ENCODE measurements at regions not wholly inside any gene's neighbourhood (a gene's known extent, or its start where the extent isn't known, plus 50 kb on each side); places are given as distances from the start of the nearest gene placed in this dataset.

DNA sequence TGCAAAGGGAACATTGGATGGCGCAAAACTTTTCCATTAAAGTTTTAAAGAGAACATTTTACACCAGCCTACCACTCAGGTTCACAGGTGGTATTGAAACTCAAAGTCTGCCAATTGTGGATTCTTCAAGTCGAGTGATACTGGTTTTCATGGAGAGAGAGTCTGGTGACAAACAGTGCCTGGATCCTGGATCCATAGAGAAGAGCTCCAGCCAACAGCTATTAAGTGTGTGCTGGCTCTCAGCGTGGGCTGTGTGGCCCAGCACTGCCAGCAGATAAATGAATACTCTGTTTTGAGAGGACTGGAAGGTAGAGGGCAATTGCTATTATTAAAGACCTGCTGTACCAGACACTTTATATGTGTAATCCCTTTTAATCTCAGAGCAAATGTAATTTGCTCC lies 118.9 kb upstream of the SYT6 start:
- no peak for DNase-seq
- CTCF ChIA-PET = no interaction called here
- TF ChIP-seq, protein P1, sequence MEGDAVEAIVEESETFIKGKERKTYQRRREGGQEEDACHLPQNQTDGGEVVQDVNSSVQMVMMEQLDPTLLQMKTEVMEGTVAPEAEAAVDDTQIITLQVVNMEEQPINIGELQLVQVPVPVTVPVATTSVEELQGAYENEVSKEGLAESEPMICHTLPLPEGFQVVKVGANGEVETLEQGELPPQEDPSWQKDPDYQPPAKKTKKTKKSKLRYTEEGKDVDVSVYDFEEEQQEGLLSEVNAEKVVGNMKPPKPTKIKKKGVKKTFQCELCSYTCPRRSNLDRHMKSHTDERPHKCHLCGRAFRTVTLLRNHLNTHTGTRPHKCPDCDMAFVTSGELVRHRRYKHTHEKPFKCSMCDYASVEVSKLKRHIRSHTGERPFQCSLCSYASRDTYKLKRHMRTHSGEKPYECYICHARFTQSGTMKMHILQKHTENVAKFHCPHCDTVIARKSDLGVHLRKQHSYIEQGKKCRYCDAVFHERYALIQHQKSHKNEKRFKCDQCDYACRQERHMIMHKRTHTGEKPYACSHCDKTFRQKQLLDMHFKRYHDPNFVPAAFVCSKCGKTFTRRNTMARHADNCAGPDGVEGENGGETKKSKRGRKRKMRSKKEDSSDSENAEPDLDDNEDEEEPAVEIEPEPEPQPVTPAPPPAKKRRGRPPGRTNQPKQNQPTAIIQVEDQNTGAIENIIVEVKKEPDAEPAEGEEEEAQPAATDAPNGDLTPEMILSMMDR (IDR thresholded peaks at IDR 0.05; ENCODE audit: unreplicated experiment) = no peak
- no peak overlapping the region for H3K27ac Mint-ChIP-seq (ENCODE audit: unreplicated experiment)
- no peaks in the 10 kb centered on the region for H3K9me3 Mint-ChIP-seq (ENCODE audit: low read depth, unreplicated experiment)
- no peaks in the 10 kb centered on the region for H3K36me3 Mint-ChIP-seq (ENCODE audit: insufficient read depth, unreplicated experiment)
- BruUV-seq (replicated peaks) = no TSS peak
- H3K27me3 Mint-ChIP-seq (ENCODE audit: unreplicated experiment) = peaks cover 70% of the 10 kb centered on the region
- no peak overlapping the region for H3K4me3 Mint-ChIP-seq (ENCODE audit: low read depth, unreplicated experiment)
- H3K4me1 Mint-ChIP-seq (ENCODE audit: low read depth, unreplicated experiment) = no peaks in the 10 kb centered on the region
- intact Hi-C loops (cut with micrococcal nuclease; ENCODE audit: unreplicated experiment) = no loop called here

DNA sequence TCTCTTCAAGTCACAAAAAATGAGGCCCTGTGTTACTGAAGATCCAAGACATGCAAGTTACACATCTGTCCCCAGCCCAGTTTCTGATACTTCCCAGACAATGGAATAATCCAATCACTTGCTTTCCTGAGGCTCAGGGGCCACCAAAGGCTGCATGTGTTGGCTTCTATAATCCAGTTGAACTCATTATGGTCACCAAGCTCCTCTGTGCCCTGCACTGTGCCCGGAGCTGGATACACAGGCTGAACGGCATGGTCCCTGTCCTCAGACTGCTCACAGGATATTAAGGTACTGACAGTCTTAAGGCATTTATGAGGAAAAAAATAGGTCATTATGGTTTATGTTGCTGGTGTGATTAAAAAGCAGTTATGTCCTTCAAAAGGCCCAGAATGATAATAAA lies 117.0 kb upstream of the SYT6 start:
- intact Hi-C loops (cut with micrococcal nuclease; ENCODE audit: unreplicated experiment) = no loop called here
- no peaks in the 10 kb centered on the region for H3K4me1 Mint-ChIP-seq (ENCODE audit: low read depth, unreplicated experiment)
- peaks cover 5% of the 10 kb centered on the region for H3K9me3 Mint-ChIP-seq (ENCODE audit: low read depth, unreplicated experiment)
- CTCF ChIA-PET = no interaction called here
- BruUV-seq (replicated peaks) = no TSS peak
- no peak for DNase-seq
- no peak overlapping the region for H3K4me3 Mint-ChIP-seq (ENCODE audit: low read depth, unreplicated experiment)
- peaks cover 51% of the 10 kb centered on the region for H3K27me3 Mint-ChIP-seq (ENCODE audit: unreplicated experiment)
- TF ChIP-seq, protein P1 (IDR thresholded peaks at IDR 0.05; ENCODE audit: unreplicated experiment) = no peak
- no peaks in the 10 kb centered on the region for H3K36me3 Mint-ChIP-seq (ENCODE audit: insufficient read depth, unreplicated experiment)
- no peak overlapping the region for H3K27ac Mint-ChIP-seq (ENCODE audit: unreplicated experiment)

DNA sequence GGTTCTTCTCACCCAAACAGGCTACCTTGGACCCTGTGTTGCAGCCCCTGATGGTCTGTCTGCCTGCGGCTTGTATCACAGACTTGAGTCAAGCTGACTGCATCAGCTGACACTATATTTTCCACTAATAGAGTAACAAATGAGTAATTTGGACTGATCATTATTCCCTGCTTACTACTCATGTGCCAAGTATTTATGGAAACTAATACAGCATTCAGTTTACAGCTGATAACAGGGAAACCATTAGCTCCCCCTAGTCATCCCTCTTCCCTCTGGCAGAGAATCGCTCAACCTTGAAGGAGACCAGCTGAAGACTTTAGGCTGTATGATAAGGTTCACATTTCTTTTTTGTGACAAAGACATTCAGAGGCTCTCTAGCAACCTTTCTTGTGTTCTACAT lies 116.6 kb upstream of the SYT6 start:
- CTCF ChIA-PET = no interaction called here
- peaks cover 47% of the 10 kb centered on the region for H3K27me3 Mint-ChIP-seq (ENCODE audit: unreplicated experiment)
- DNase-seq = no peak

DNA sequence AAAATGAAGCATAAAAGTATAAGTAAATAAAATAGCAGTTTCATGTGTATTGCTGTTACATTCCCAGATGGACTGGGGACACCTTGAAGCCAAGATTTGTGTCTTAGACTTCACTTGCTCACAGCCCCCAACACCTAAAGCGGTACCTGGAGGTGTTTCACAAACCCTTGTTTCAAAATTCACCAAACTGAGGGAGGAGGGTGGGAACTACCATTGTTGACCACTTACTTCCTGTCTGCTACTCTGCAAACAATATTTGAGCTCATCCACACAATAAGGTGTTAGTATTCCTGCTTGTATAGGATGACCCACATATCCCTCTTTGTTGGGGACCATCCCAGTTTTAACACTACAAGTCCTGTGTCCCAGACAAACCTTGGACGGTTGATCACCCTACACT lies 115.9 kb upstream of the SYT6 start:
- peaks cover 5% of the 10 kb centered on the region for H3K9me3 Mint-ChIP-seq (ENCODE audit: low read depth, unreplicated experiment)
- intact Hi-C loops (cut with micrococcal nuclease; ENCODE audit: unreplicated experiment) = no loop called here
- no TSS peak for BruUV-seq (replicated peaks)
- H3K27ac Mint-ChIP-seq (ENCODE audit: unreplicated experiment) = no peak overlapping the region
- TF ChIP-seq, protein P1 (IDR thresholded peaks at IDR 0.05; ENCODE audit: unreplicated experiment) = no peak
- CTCF ChIA-PET = no interaction called here
- DNase-seq = no peak
- H3K4me3 Mint-ChIP-seq (ENCODE audit: low read depth, unreplicated experiment) = no peak overlapping the region
- H3K36me3 Mint-ChIP-seq (ENCODE audit: insufficient read depth, unreplicated experiment) = no peaks in the 10 kb centered on the region
- no peaks in the 10 kb centered on the region for H3K4me1 Mint-ChIP-seq (ENCODE audit: low read depth, unreplicated experiment)
- H3K27me3 Mint-ChIP-seq (ENCODE audit: unreplicated experiment) = peaks cover 40% of the 10 kb centered on the region

More for the DNA sequence above, 116.6 kb upstream of the SYT6 start:
- no peak overlapping the region for H3K27ac Mint-ChIP-seq (ENCODE audit: unreplicated experiment)
- no peaks in the 10 kb centered on the region for H3K36me3 Mint-ChIP-seq (ENCODE audit: insufficient read depth, unreplicated experiment)
- no TSS peak for BruUV-seq (replicated peaks)
- no peaks in the 10 kb centered on the region for H3K4me1 Mint-ChIP-seq (ENCODE audit: low read depth, unreplicated experiment)
- TF ChIP-seq, protein P1 (IDR thresholded peaks at IDR 0.05; ENCODE audit: unreplicated experiment) = no peak
- intact Hi-C loops (cut with micrococcal nuclease; ENCODE audit: unreplicated experiment) = no loop called here
- H3K9me3 Mint-ChIP-seq (ENCODE audit: low read depth, unreplicated experiment) = peaks cover 5% of the 10 kb centered on the region
- H3K4me3 Mint-ChIP-seq (ENCODE audit: low read depth, unreplicated experiment) = no peak overlapping the region

DNA sequence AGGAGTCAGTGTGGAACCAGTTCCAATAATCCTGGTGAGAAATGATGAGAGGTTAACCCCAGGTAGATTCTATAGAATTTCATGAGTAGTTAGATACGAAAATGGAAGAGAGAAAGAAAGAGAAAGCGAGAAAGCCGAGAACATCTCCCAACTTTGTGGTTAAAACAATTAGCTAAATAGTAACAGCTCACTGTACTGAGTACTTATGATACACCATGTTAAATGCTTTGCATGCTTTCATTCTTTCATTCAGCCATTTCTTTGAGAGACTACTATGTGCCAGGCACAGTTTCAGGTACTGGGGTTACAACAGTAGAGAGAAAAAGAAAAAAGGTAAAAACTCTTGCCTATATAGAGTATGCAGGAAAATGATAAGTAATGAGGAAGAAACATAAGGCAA lies 109.7 kb upstream of the SYT6 start:
- Mint-ChIP-seq H3K4me3 (ENCODE audit: low read depth, unreplicated experiment) (no peak overlapping the region), H3K9me3 (ENCODE audit: low read depth, unreplicated experiment) (peaks cover 5% of the 10 kb centered on the region), H3K27ac (ENCODE audit: unreplicated experiment) (no peak overlapping the region), H3K36me3 (ENCODE audit: insufficient read depth, unreplicated experiment) (no peaks in the 10 kb centered on the region), H3K27me3 (ENCODE audit: unreplicated experiment) (no peaks in the 10 kb centered on the region), H3K4me1 (ENCODE audit: low read depth, unreplicated experiment) (no peaks in the 10 kb centered on the region)
- intact Hi-C loops (cut with micrococcal nuclease; ENCODE audit: unreplicated experiment) = no loop called here
- DNase-seq = no peak
- no TSS peak for BruUV-seq (replicated peaks)
- TF ChIP-seq, protein P1 (IDR thresholded peaks at IDR 0.05; ENCODE audit: unreplicated experiment) = no peak
- CTCF ChIA-PET = no interaction called here
